Stomach (tissue), 8 donors: ENCODE measurements at regions not wholly inside any gene's neighbourhood (a gene's known extent, or its start where the extent isn't known, plus 50 kb on each side); places are given as distances from the start of the nearest gene placed in this dataset.

Experiments
- DNase-seq, 2 donors: peaks; one replicate each; pipeline versions ENCODE4 v3.0.0 to v3.0.0-alpha.2; 2013 to 2019
- H3K27ac ChIP-seq, 5 donors: fragments of 200-600 bp in 4 of 5; sonication (generic) in 4 of 5; one replicate each; pipeline ENCODE4 v1.5.1; 2013 to 2019; ENCODE audit warnings: mild to moderate bottlenecking in 1 of 5, moderate library complexity in 1 of 5
- H3K27me3 ChIP-seq, 3 donors: fragments of 200-600 bp; sonication (generic); one replicate each; pipeline ENCODE4 v1.5.1; 2017 to 2019; ENCODE audit warnings: mixed run types in 1 of 3
- H3K36me3 ChIP-seq, 4 donors: fragments of 200-600 bp; sonication (generic); 1 replicate in 3 of 4; 2 replicates in 1 of 4; pipeline ENCODE4 v1.5.1; 2016 to 2019
- H3K4me1 ChIP-seq, 4 donors: fragments of 200-600 bp; sonication (generic); one replicate each; pipeline ENCODE4 v1.5.1; 2016 to 2019
- H3K4me3 ChIP-seq, 4 donors: fragments of 200-600 bp; sonication (generic) in 3 of 4; one replicate each; pipeline ENCODE4 v1.5.1; 2016 to 2019; ENCODE audit warnings: mild to moderate bottlenecking in 1 of 4
- H3K9me3 ChIP-seq, 4 donors: fragments of 200-600 bp; sonication (generic); one replicate each; pipeline ENCODE4 v1.5.1; 2016 to 2019
- EP300 ChIP-seq: sonication (generic); formaldehyde crosslinking; IDR thresholded peaks from one replicate; pipeline ENCODE4 v1.6.1; 2017; ENCODE audit warnings: antibody characterized with exemption
- POLR2A ChIP-seq, 4 donors: fragments of 450-650 bp; IDR thresholded peaks; one replicate each; pipeline ENCODE4 v1.6.1; 2016; ENCODE audit warnings: antibody characterized with exemption in 4 of 4, control low read depth in 2 of 4, mild to moderate bottlenecking in 1 of 4, moderate library complexity in 1 of 4
- POLR2AphosphoS5 ChIP-seq, 3 donors: sonication (generic); formaldehyde crosslinking; IDR thresholded peaks; one replicate each; pipeline ENCODE4 v1.6.1; 2016; ENCODE audit warnings: antibody characterized with exemption in 3 of 3
- WGBS, 5 donors: extraction: QIAGEN DNeasy Blood & Tissue Kit in 3 of 5; methylation state at CpG; one replicate each; pipeline versions ENCODE4 v1.1.5 to v1.1.7; 2013 to 2018; 5-methylcytosine and 5-hydroxymethylcytosine counted together
- intact Hi-C: fragments of 100-400 bp; cut with DNase I; formaldehyde crosslinking; loops from one replicate; pipeline ENCODE4 v1.15.1; 2023; ENCODE audit warnings: low total_unique reads
- TF ChIP-seq, protein P1 (sequence below), 7 experiments: fragments of 450-650 bp in 4 of 7; fragments of 200-600 bp in 3 of 7; sonication (generic) in 3 of 7; IDR thresholded peaks; one replicate each; pipeline ENCODE4 v1.5.1; 2016 to 2019; ENCODE audit warnings: antibody characterized with exemption in 7 of 7, control low read depth in 2 of 7, mild to moderate bottlenecking in 1 of 7
- donor health status: healthy with polysubstance abuse.
- donor health status: Bipolar disorder and iron deficiency.
- donor health status: healthy.

DNA sequence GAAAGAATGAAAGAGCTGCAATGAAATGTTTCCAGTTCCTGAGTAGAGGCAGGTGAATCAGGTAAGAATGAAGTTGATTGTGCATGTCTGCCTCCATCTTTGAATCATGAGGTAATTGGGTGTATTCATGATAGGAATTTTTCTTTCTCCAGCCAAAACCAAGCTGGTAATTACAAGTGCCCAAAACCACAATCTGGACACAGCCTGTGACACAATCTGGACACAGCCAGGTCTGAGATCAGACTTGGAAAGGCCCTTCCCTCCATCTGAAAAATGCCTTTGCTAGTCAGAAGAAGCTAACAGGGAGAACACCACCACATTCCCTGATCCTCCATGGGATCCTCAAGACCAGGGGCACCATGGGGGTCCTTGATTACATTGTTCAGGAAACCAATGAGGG lies 338.5 kb upstream of the THBS1 start:
- no peak for TF ChIP-seq EP300
- TF ChIP-seq POLR2AphosphoS5 (IDR thresholded peaks at IDR 0.05) = no peak
- TF ChIP-seq POLR2A (IDR thresholded peaks at IDR 0.05) = no peak
- TF ChIP-seq, protein P1, sequence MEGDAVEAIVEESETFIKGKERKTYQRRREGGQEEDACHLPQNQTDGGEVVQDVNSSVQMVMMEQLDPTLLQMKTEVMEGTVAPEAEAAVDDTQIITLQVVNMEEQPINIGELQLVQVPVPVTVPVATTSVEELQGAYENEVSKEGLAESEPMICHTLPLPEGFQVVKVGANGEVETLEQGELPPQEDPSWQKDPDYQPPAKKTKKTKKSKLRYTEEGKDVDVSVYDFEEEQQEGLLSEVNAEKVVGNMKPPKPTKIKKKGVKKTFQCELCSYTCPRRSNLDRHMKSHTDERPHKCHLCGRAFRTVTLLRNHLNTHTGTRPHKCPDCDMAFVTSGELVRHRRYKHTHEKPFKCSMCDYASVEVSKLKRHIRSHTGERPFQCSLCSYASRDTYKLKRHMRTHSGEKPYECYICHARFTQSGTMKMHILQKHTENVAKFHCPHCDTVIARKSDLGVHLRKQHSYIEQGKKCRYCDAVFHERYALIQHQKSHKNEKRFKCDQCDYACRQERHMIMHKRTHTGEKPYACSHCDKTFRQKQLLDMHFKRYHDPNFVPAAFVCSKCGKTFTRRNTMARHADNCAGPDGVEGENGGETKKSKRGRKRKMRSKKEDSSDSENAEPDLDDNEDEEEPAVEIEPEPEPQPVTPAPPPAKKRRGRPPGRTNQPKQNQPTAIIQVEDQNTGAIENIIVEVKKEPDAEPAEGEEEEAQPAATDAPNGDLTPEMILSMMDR (IDR thresholded peaks at IDR 0.05) = no peak
- Histone ChIP-seq H3K36me3 (no peaks in the 10 kb centered on the region), H3K27ac (no peak overlapping the region), H3K4me3 (no peak overlapping the region), H3K9me3 (no peaks in the 10 kb centered on the region), H3K27me3 (no peaks in the 10 kb centered on the region), H3K4me1 (no peaks in the 10 kb centered on the region)
- intact Hi-C loops = no loop called here
- DNase-seq = no peak

DNA sequence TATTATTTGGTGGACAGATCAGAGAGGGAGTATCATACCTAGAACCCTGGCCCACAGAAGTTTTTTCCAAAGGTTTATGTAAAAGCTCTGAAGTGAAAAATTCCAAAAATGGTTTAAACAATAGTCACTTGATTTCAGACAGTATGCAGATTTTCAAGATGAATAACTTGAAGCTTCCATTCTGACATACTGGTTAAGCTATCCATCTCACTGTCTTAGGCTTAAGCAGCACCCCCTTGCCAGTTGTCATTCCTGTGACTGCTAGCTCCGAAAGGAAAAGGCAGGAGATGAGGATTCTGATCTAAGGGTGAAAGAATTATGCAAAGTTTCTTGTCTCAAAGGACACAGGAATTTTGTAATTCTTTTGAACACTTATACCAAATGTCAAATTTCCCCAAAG lies 337.5 kb upstream of the THBS1 start:
- Histone ChIP-seq H3K4me1 (no peaks in the 10 kb centered on the region), H3K9me3 (no peaks in the 10 kb centered on the region), H3K27me3 (no peaks in the 10 kb centered on the region), H3K36me3 (no peaks in the 10 kb centered on the region), H3K4me3 (no peak overlapping the region), H3K27ac (no peak overlapping the region)
- no peak for DNase-seq
- 81 to 93% (median 87%) methylated on average over 1 of the region's 1 CpG for WGBS, 5 donors
- intact Hi-C loops = no loop called here
- no peak for TF ChIP-seq POLR2AphosphoS5 (IDR thresholded peaks at IDR 0.05)

DNA sequence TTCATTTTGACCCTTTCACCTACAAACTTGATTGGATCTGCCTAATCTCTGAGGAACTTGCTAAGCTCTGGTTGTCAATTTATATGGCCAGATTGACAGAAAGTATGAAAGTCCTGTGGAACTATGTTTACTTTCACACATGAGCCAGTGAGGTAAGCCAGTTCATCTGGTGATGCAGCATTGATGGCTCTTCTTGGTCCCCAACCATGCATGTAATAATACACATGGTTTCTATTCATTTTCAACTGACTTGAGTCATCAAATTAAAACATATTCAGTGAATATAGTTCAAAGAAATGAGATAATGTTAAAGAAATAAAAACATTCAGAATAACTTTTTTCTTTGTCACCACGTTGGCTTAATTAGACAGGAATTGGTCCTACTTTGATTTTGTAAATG lies 336.1 kb upstream of the THBS1 start:
- 83 to 95% (median 87%) methylated on average over 1 of the region's 1 CpG for WGBS, 5 donors

DNA sequence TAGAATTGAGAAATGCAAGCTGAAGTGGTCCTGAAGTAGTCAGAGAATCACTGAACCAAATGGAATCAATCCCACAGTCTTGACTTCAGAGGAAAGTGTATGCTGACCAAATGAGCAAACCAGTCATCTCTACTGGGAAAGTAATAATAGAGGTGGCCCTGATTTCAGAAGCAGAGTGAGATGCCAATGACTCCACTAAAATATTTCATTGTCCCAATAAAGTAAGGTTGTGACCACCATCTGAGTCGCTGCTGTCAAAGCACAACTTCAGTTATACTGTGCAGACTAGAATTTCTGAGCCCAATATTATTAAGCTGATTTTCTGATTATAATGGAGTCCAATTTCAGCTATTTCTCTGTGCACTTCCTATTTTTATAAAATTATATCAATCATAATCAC lies 334.4 kb upstream of the THBS1 start:
- H3K9me3 ChIP-seq = no peaks in the 10 kb centered on the region
- H3K27me3 ChIP-seq = no peaks in the 10 kb centered on the region
- no peaks in the 10 kb centered on the region for H3K36me3 ChIP-seq
- DNase-seq = no peak
- H3K27ac ChIP-seq = no peak overlapping the region
- TF ChIP-seq EP300 (no peak), POLR2AphosphoS5 (IDR thresholded peaks at IDR 0.05) (no peak), POLR2A (IDR thresholded peaks at IDR 0.05) (no peak)
- TF ChIP-seq, protein P1 (IDR thresholded peaks at IDR 0.05) = no peak
- 90 to 98% (median 96%) methylated on average over 1 of the region's 1 CpG for WGBS, 5 donors
- no peaks in the 10 kb centered on the region for H3K4me1 ChIP-seq
- no peak overlapping the region for H3K4me3 ChIP-seq
- intact Hi-C loops = no loop called here

More for the DNA sequence above, 336.1 kb upstream of the THBS1 start:
- H3K27me3 ChIP-seq = no peaks in the 10 kb centered on the region
- H3K4me3 ChIP-seq = no peak overlapping the region
- no peaks in the 10 kb centered on the region for H3K36me3 ChIP-seq
- no peaks in the 10 kb centered on the region for H3K9me3 ChIP-seq
- intact Hi-C loops = no loop called here
- TF ChIP-seq, protein P1 (IDR thresholded peaks at IDR 0.05) = no peak
- TF ChIP-seq POLR2AphosphoS5 (IDR thresholded peaks at IDR 0.05) (no peak), POLR2A (IDR thresholded peaks at IDR 0.05) (no peak), EP300 (no peak)
- DNase-seq = no peak
- H3K4me1 ChIP-seq = no peaks in the 10 kb centered on the region
- H3K27ac ChIP-seq = no peak overlapping the region

DNA sequence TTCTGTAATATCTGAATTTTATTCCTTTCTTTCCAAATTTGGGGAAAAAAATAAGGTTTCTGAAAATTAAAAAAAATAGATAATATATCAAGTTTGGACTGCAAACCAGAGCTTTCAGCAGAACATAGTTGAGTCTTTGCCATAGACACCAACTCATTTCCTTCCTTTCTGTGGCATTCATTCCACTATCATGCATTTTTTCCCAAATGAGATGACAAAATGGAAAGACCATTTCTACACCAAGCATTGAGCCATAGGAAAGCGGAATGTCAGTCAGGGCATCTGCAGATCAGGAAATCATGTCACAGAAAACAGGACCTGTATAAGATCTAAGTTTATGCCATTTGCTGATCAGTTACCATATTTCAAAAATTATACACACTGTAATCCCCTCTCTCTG lies 333.3 kb upstream of the THBS1 start:
- no peak overlapping the region for H3K4me3 ChIP-seq
- 88 to 97% (median 95%) methylated on average over 1 of the region's 1 CpG for WGBS, 5 donors
- no peaks in the 10 kb centered on the region for H3K4me1 ChIP-seq
- intact Hi-C loops = no loop called here
- H3K36me3 ChIP-seq = no peaks in the 10 kb centered on the region
- no peak for TF ChIP-seq EP300
- no peak for TF ChIP-seq POLR2A (IDR thresholded peaks at IDR 0.05)
- TF ChIP-seq, protein P1 (IDR thresholded peaks at IDR 0.05) = no peak
- TF ChIP-seq POLR2AphosphoS5 (IDR thresholded peaks at IDR 0.05) = no peak
- no peak for DNase-seq
- H3K27ac ChIP-seq = no peak overlapping the region
- no peaks in the 10 kb centered on the region for H3K27me3 ChIP-seq
- H3K9me3 ChIP-seq = no peaks in the 10 kb centered on the region
